ENCODE measurements at regions not wholly inside any gene's neighbourhood (a gene's known extent, or its start where the extent isn't known, plus 50 kb on each side); places are given as distances from the start of the nearest gene placed in this dataset.

GRCh38 chr2:62589691-62590356 is 83.8 kb upstream of the TMEM17 start:
- Histone ChIP-seq H3K4me1 (ENCODE audit: control insufficient read depth, insufficient read depth, low read length) (no peaks in the 10 kb centered on the region), H3K36me3 (ENCODE audit: control insufficient read depth in 2 of 2, insufficient read depth in 1 of 2, low read length in 2 of 2) (no peaks in the 10 kb centered on the region), H3K27ac (ENCODE audit: extremely low read depth, low read depth, low read length) (no peak overlapping the region), H3K4me3 (ENCODE audit: low read depth, low read length) (no peak overlapping the region), H3K9me3 (ENCODE audit: control insufficient read depth, insufficient read depth, low read depth, low read length) (no peaks in the 10 kb centered on the region)
- no peak for TF ChIP-seq GLIS1 (tag by site-specific recombination; IDR thresholded peaks at IDR 0.05)
- no peak for TF ChIP-seq ZNF660 (tag by site-specific recombination; IDR thresholded peaks at IDR 0.05)
- TF ChIP-seq ZNF10 (tag by site-specific recombination; IDR thresholded peaks at IDR 0.05): no peak
- TF ChIP-seq ZFP69B (tag by site-specific recombination; IDR thresholded peaks at IDR 0.05): no peak
- no peak for TF ChIP-seq ZNF654 (tag by site-specific recombination; IDR thresholded peaks at IDR 0.05; ENCODE audit: low read depth)
- no peak for TF ChIP-seq ZNF280D (tag by site-specific recombination; IDR thresholded peaks at IDR 0.05)
- no peak for TF ChIP-seq HOXC10 (CRISPR knock-in tag; IDR thresholded peaks at IDR 0.05)
- TF ChIP-seq ZNF23 (tag by site-specific recombination; IDR thresholded peaks at IDR 0.05; ENCODE audit: borderline replicate concordance): no peak
- TF ChIP-seq ZSCAN16 (tag by site-specific recombination; IDR thresholded peaks at IDR 0.05): no peak
- TF ChIP-seq EGR2 (tag by site-specific recombination; IDR thresholded peaks at IDR 0.05; ENCODE audit: low read depth): no peak
- no peak for TF ChIP-seq ZNF596 (tag by site-specific recombination; IDR thresholded peaks at IDR 0.05)
- no peak for TF ChIP-seq ZNF621 (tag by site-specific recombination; IDR thresholded peaks at IDR 0.05)
- TF ChIP-seq ZNF76 (tag by site-specific recombination; IDR thresholded peaks at IDR 0.05; ENCODE audit: borderline replicate concordance, low read depth): no peak
- TF ChIP-seq ZNF600 (tag by site-specific recombination; IDR thresholded peaks at IDR 0.05): no peak
- TF ChIP-seq ZNF488 (tag by site-specific recombination; IDR thresholded peaks at IDR 0.05): no peak
- no peak for TF ChIP-seq ZNF707 (tag by site-specific recombination; IDR thresholded peaks at IDR 0.05)
- TF ChIP-seq ZNF792 (tag by site-specific recombination; IDR thresholded peaks at IDR 0.05): no peak
- TF ChIP-seq ZNF791 (tag by site-specific recombination; IDR thresholded peaks at IDR 0.05): no peak
- POLR2A ChIA-PET: no interaction called here
- CTCF ChIA-PET: interaction anchor here (0.5 kb wide), 1 partner anchor 20 kb away, joined by 4 read pairs; no protein-coding TSS in a partner anchor

- no peaks in the 10 kb centered on the region for H3K9me3 ChIP-seq (ENCODE audit: control insufficient read depth, insufficient read depth, low read depth, low read length)
- H3K4me1 ChIP-seq (ENCODE audit: control insufficient read depth, insufficient read depth, low read length): no peaks in the 10 kb centered on the region
- no peak for TF ChIP-seq KLF7 (tag by site-specific recombination; IDR thresholded peaks at IDR 0.05; ENCODE audit: borderline replicate concordance)
- CTCF ChIA-PET: no interaction called here
- H3K4me3 ChIP-seq (ENCODE audit: low read depth, low read length): no peak overlapping the region
- no peak overlapping the region for H3K27ac ChIP-seq (ENCODE audit: extremely low read depth, low read depth, low read length)
- no peaks in the 10 kb centered on the region for H3K36me3 ChIP-seq (ENCODE audit: control insufficient read depth in 2 of 2, insufficient read depth in 1 of 2, low read length in 2 of 2)
- POLR2A ChIA-PET: no interaction called here
Measured at GRCh38 chr2:62587592-62587991, 81.6 kb upstream of the TMEM17 start.

GRCh38 chr2:62586981-62587380 is 81.0 kb upstream of the TMEM17 start:
- POLR2A ChIA-PET: no interaction called here
- CTCF ChIA-PET: interaction anchor here (0.6 kb wide), 1 partner anchor 20 kb away, joined by 3 read pairs; no protein-coding TSS in a partner anchor
- no peak overlapping the region for H3K4me3 ChIP-seq (ENCODE audit: low read depth, low read length)

More at GRCh38 chr2:62586981-62587380, 81.0 kb upstream of the TMEM17 start:
- H3K27ac ChIP-seq (ENCODE audit: extremely low read depth, low read depth, low read length): no peak overlapping the region
- TF ChIP-seq ZNF544 (tag by site-specific recombination; IDR thresholded peaks at IDR 0.05): no peak
- TF ChIP-seq ZNF768 (tag by site-specific recombination; IDR thresholded peaks at IDR 0.05): no peak
- TF ChIP-seq HOXD13 (CRISPR knock-in tag; IDR thresholded peaks at IDR 0.05; ENCODE audit: borderline replicate concordance): no peak
- no peak for TF ChIP-seq ZNF335 (tag by site-specific recombination; conservative IDR thresholded peaks at IDR 0.05)
- TF ChIP-seq ZNF423 (tag by site-specific recombination; IDR thresholded peaks at IDR 0.05): no peak
- no peaks in the 10 kb centered on the region for H3K9me3 ChIP-seq (ENCODE audit: control insufficient read depth, insufficient read depth, low read depth, low read length)
- no peaks in the 10 kb centered on the region for H3K36me3 ChIP-seq (ENCODE audit: control insufficient read depth in 2 of 2, insufficient read depth in 1 of 2, low read length in 2 of 2)
- H3K4me1 ChIP-seq (ENCODE audit: control insufficient read depth, insufficient read depth, low read length): no peaks in the 10 kb centered on the region

Data from HEK293 (cell line).